Fibroblast of pulmonary artery (primary cell): ENCODE measurements at regions not wholly inside any gene's neighbourhood (a gene's known extent, or its start where the extent isn't known, plus 50 kb on each side); places are given as distances from the start of the nearest gene placed in this dataset.

ENCODE experiments used
- DNase-seq: peaks from one replicate; pipeline ENCODE4 v3.0.0-alpha.2; 2010; ENCODE audit warnings: low read depth
- H3K4me3 ChIP-seq: replicated peaks from 2 replicates; pipeline ENCODE4 v1.5.1; 2011; ENCODE audit warnings: low read depth, mild to moderate bottlenecking, control low read depth, low read length, moderate library complexity
- CTCF ChIP-seq: IDR thresholded peaks from 2 replicates; pipeline ENCODE4 v1.5.1; 2011; ENCODE audit warnings: mild to moderate bottlenecking, control low read depth, low read length, inconsistent platforms; ENCODE audit errors: missing control alignments

GRCh38 chr4:72948080-72948479 lies 121.4 kb downstream of the COX18 start:
- no peak for TF ChIP-seq CTCF
- no peak for DNase-seq

DNA sequence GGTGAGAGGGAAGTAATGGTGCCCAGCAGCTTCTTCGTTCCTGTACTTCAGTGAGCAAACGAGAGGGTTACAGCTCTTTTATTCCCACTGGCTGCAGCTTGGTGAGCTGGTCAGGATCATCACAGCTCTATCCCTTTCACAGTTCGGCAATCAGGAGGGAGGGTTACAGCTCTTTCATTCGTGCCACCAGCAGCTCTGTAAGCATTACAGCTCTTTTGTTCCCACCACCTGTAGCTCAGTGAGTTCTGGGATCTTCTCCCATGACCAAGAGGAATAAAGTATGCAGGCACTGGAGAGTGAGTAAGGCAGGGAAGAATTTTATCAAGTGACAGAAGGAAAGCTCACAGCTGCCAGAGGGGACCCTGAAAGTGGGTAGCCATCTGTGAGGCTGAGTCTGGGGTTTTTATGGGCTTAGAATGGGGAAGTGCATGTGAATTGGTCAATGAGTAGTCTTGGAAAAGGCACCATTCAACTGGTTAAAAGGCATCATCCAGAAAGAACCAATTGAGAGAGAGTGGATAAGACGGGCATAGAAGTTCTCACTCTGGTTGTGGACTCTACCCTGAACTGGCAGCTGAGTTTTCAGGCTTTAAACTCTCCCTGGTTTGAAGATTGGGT lies 123.7 kb downstream of the COX18 start:
- H3K4me3 ChIP-seq = no peak overlapping the region
- TF ChIP-seq CTCF = no peak
- no peak for DNase-seq

More at GRCh38 chr4:72948080-72948479, 121.4 kb downstream of the COX18 start:
- H3K4me3 ChIP-seq = no peak overlapping the region

- no peak overlapping the region for H3K4me3 ChIP-seq
- TF ChIP-seq CTCF = no peak
- no peak for DNase-seq
These were observed 127.0 kb downstream of the COX18 start for GRCh38 chr4:72942565-72942964.

- no peak overlapping the region for H3K4me3 ChIP-seq
- no peak for TF ChIP-seq CTCF
These were observed 131.0 kb downstream of the COX18 start for GRCh38 chr4:72938516-72938915.

GRCh38 chr4:72935462-72935861 lies 134.1 kb downstream of the COX18 start:
- no peak for TF ChIP-seq CTCF
- H3K4me3 ChIP-seq = no peak overlapping the region
- DNase-seq = no peak

More at GRCh38 chr4:72938516-72938915, 131.0 kb downstream of the COX18 start:
- DNase-seq = no peak

- no peak for DNase-seq
These were observed 136.5 kb downstream of the COX18 start for GRCh38 chr4:72933029-72933428.

More at GRCh38 chr4:72933029-72933428, 136.5 kb downstream of the COX18 start:
- no peak overlapping the region for H3K4me3 ChIP-seq
- no peak for TF ChIP-seq CTCF
